BLaER1 treated with 17β-estradiol and CSF1 and Interleukin-3, amounts not matched to agents 10 nM and 100 nM (cell line): ENCODE measurements at regions not wholly inside any gene's neighbourhood (a gene's known extent, or its start where the extent isn't known, plus 50 kb on each side); places are given as distances from the start of the nearest gene placed in this dataset.

ENCODE experiments used
- H3K27ac ChIP-seq, 11 experiments: shearing (Covaris generic); formaldehyde crosslinking; 2 replicates each; pipeline ENCODE4 v1.8.1; 2022
- H3K27me3 ChIP-seq, 11 experiments: shearing (Covaris generic); formaldehyde crosslinking; 2 replicates each; pipeline ENCODE4 v1.8.1; 2022
- H3K36me3 ChIP-seq, 11 experiments: shearing (Covaris generic); formaldehyde crosslinking; 2 replicates each; pipeline ENCODE4 v1.8.1; 2022
- H3K4me1 ChIP-seq, 10 experiments: shearing (Covaris generic); formaldehyde crosslinking; 2 replicates each; pipeline ENCODE4 v1.8.1; 2022
- H3K4me2 ChIP-seq, 11 experiments: shearing (Covaris generic); formaldehyde crosslinking; 2 replicates each; pipeline ENCODE4 v1.8.1; 2022
- H3K4me3 ChIP-seq, 10 experiments: shearing (Covaris generic); formaldehyde crosslinking; 2 replicates each; pipeline ENCODE4 v1.8.1; 2022
- H3K9ac ChIP-seq, 11 experiments: shearing (Covaris generic); formaldehyde crosslinking; 2 replicates each; pipeline ENCODE4 v1.8.1; 2022
- H3K9me3 ChIP-seq, 11 experiments: shearing (Covaris generic); formaldehyde crosslinking; replicated peaks in 1 of 11; 2 replicates each; pipeline ENCODE4 v1.8.1; 2022
- H4K20me1 ChIP-seq, 11 experiments: shearing (Covaris generic); formaldehyde crosslinking; 2 replicates each; pipeline ENCODE4 v1.8.1; 2022
- Cebpa-rat ChIP-seq, 11 experiments: shearing (Covaris generic); IDR thresholded peaks; 2 replicates each; pipeline ENCODE4 v1.8.1; 2022

GRCh38 chr7:142327628-142328405, 70.0 kb upstream of the PRSS58 start:
- Histone ChIP-seq H3K36me3 (no peaks in the 10 kb centered on the region), H3K9me3 (no peaks in the 10 kb centered on the region), H3K4me1 (peaks cover 8 to 38% (median 30%) of the 10 kb centered on the region in 10 experiments; a peak in 18 of 20 replicates), H4K20me1 (no peaks in the 10 kb centered on the region), H3K27ac (no peak overlapping the region), H3K27me3 (no peaks in the 10 kb centered on the region), H3K9ac (no peak overlapping the region), H3K4me3 (no peak overlapping the region), H3K4me2 (peak overlapping the region; percentile 8 to 78 (median 67); a peak in 20 of 22 replicates)
- TF ChIP-seq Cebpa-rat (IDR thresholded peaks at IDR 0.05) = no peak

- TF ChIP-seq Cebpa-rat (IDR thresholded peaks at IDR 0.05) = no peak
- Histone ChIP-seq H3K9ac (no peak overlapping the region), H3K4me3 (no peak overlapping the region), H3K4me1 (peaks cover 8 to 30% (median 24%) of the 10 kb centered on the region in 10 experiments; a peak in 18 of 20 replicates), H3K36me3 (no peaks in the 10 kb centered on the region), H3K4me2 (peak overlapping the region in 8 of 11 experiments; percentile 12 to 43 (median 31); a peak in 14 of 22 replicates), H3K27me3 (no peaks in the 10 kb centered on the region), H4K20me1 (no peaks in the 10 kb centered on the region), H3K27ac (no peak overlapping the region), H3K9me3 (no peaks in the 10 kb centered on the region)
These were observed 65.8 kb upstream of the PRSS58 start for GRCh38 chr7:142323706-142324105.

GRCh38 chr7:142321391-142321790, 63.5 kb upstream of the PRSS58 start:
- H3K9me3 ChIP-seq = no peaks in the 10 kb centered on the region
- H3K4me2 ChIP-seq = no peak overlapping the region
- no peaks in the 10 kb centered on the region for H3K36me3 ChIP-seq
- no peak overlapping the region for H3K4me3 ChIP-seq
- no peak overlapping the region for H3K9ac ChIP-seq
- H3K27ac ChIP-seq = no peak overlapping the region
- no peak for TF ChIP-seq Cebpa-rat (IDR thresholded peaks at IDR 0.05)
- no peaks in the 10 kb centered on the region; a peak in 1 of 22 replicates for H4K20me1 ChIP-seq
- H3K27me3 ChIP-seq = no peaks in the 10 kb centered on the region
- H3K4me1 ChIP-seq = peaks cover 0 to 16% (median 10%) of the 10 kb centered on the region in 10 experiments; a peak in 11 of 20 replicates

GRCh38 chr7:142320883-142321282, 63.0 kb upstream of the PRSS58 start:
- Histone ChIP-seq H3K9me3 (no peaks in the 10 kb centered on the region), H3K4me1 (peaks cover 0 to 16% (median 10%) of the 10 kb centered on the region in 10 experiments; a peak in 11 of 20 replicates), H3K27ac (no peak overlapping the region), H3K36me3 (no peaks in the 10 kb centered on the region), H3K27me3 (no peaks in the 10 kb centered on the region), H3K4me3 (no peak overlapping the region), H4K20me1 (no peaks in the 10 kb centered on the region; a peak in 1 of 22 replicates), H3K4me2 (no peak overlapping the region; a peak in 1 of 22 replicates), H3K9ac (no peak overlapping the region)
- no peak for TF ChIP-seq Cebpa-rat (IDR thresholded peaks at IDR 0.05)

- no peak overlapping the region for H3K27ac ChIP-seq
- TF ChIP-seq Cebpa-rat (IDR thresholded peaks at IDR 0.05) = no peak
- no peak overlapping the region for H3K9ac ChIP-seq
- H3K4me1 ChIP-seq = peaks cover 0 to 16% (median 10%) of the 10 kb centered on the region in 10 experiments; a peak in 12 of 20 replicates
- H3K27me3 ChIP-seq = no peaks in the 10 kb centered on the region
- no peaks in the 10 kb centered on the region for H3K36me3 ChIP-seq
- no peaks in the 10 kb centered on the region for H3K9me3 ChIP-seq
- no peaks in the 10 kb centered on the region; a peak in 1 of 22 replicates for H4K20me1 ChIP-seq
- H3K4me2 ChIP-seq = peak overlapping the region in 2 of 11 experiments; percentile 4 to 7; a peak in 2 of 22 replicates
- H3K4me3 ChIP-seq = no peak overlapping the region
These were observed 62.1 kb upstream of the PRSS58 start for GRCh38 chr7:142319970-142320369.

- Histone ChIP-seq H3K4me2 (peak overlapping the region; percentile 52 to 95 (median 77); a peak in 21 of 22 replicates), H3K9ac (peak overlapping the region in 1 of 11 experiments; percentile 26; a peak in 1 of 22 replicates), H3K27me3 (peaks cover 0 to 6% (median 0%) of the 10 kb centered on the region in 11 experiments; a peak in 1 of 22 replicates), H3K27ac (peak overlapping the region in 4 of 11 experiments; percentile 4 to 62 (median 45); a peak in 6 of 22 replicates), H3K9me3 (no peaks in the 10 kb centered on the region), H3K36me3 (no peaks in the 10 kb centered on the region), H4K20me1 (no peaks in the 10 kb centered on the region; a peak in 1 of 22 replicates), H3K4me1 (peaks cover 12 to 33% (median 28%) of the 10 kb centered on the region in 10 experiments), H3K4me3 (no peak overlapping the region)
- no peak for TF ChIP-seq Cebpa-rat (IDR thresholded peaks at IDR 0.05)
These were observed 56.4 kb upstream of the PRSS58 start for GRCh38 chr7:142314281-142314680.

GRCh38 chr7:142313528-142313927, 55.7 kb upstream of the PRSS58 start:
- H3K27me3 ChIP-seq = peaks cover 0 to 6% (median 0%) of the 10 kb centered on the region in 11 experiments; a peak in 1 of 22 replicates
- no peaks in the 10 kb centered on the region; a peak in 1 of 22 replicates for H4K20me1 ChIP-seq
- peak overlapping the region; percentile 52 to 95 (median 77) for H3K4me2 ChIP-seq

GRCh38 chr7:142311876-142312275, 54.0 kb upstream of the PRSS58 start:
- Histone ChIP-seq H3K27ac (peak overlapping the region in 2 of 11 experiments; percentile 24 to 62; a peak in 1 of 22 replicates), H3K4me1 (peaks cover 12 to 40% (median 28%) of the 10 kb centered on the region in 10 experiments), H4K20me1 (no peaks in the 10 kb centered on the region; a peak in 1 of 22 replicates), H3K27me3 (peaks cover 0 to 6% (median 0%) of the 10 kb centered on the region in 11 experiments; a peak in 1 of 22 replicates), H3K4me3 (no peak overlapping the region), H3K9me3 (no peaks in the 10 kb centered on the region), H3K4me2 (peak overlapping the region in 8 of 11 experiments; percentile 70 to 95 (median 84); a peak in 12 of 22 replicates), H3K9ac (no peak overlapping the region), H3K36me3 (no peaks in the 10 kb centered on the region)
- no peak for TF ChIP-seq Cebpa-rat (IDR thresholded peaks at IDR 0.05)

More at GRCh38 chr7:142313528-142313927, 55.7 kb upstream of the PRSS58 start:
- H3K27ac ChIP-seq = peak overlapping the region in 4 of 11 experiments; percentile 4 to 62 (median 45); a peak in 6 of 22 replicates
- no peak for TF ChIP-seq Cebpa-rat (IDR thresholded peaks at IDR 0.05)
- H3K36me3 ChIP-seq = no peaks in the 10 kb centered on the region
- peaks cover 12 to 40% (median 28%) of the 10 kb centered on the region in 10 experiments for H3K4me1 ChIP-seq
- no peaks in the 10 kb centered on the region for H3K9me3 ChIP-seq
- peak overlapping the region in 2 of 11 experiments; percentile 19 to 26; a peak in 5 of 22 replicates for H3K9ac ChIP-seq
- peak overlapping the region in 3 of 10 experiments; percentile 0 to 35 (median 1); a peak in 3 of 20 replicates for H3K4me3 ChIP-seq

- Histone ChIP-seq H3K4me2 (peak overlapping the region in 3 of 11 experiments; percentile 24 to 35 (median 31); a peak in 5 of 22 replicates), H3K36me3 (no peaks in the 10 kb centered on the region), H3K4me3 (no peak overlapping the region), H3K9me3 (no peaks in the 10 kb centered on the region), H3K4me1 (peaks cover 6 to 45% (median 33%) of the 10 kb centered on the region in 10 experiments), H3K27me3 (peaks cover 0 to 6% (median 0%) of the 10 kb centered on the region in 11 experiments; a peak in 1 of 22 replicates), H4K20me1 (no peaks in the 10 kb centered on the region), H3K9ac (no peak overlapping the region), H3K27ac (no peak overlapping the region)
- TF ChIP-seq Cebpa-rat (IDR thresholded peaks at IDR 0.05) = no peak
These were observed 51.1 kb upstream of the PRSS58 start for GRCh38 chr7:142308918-142309317.
